Uterus (tissue), 3 donors: ENCODE measurements at regions not wholly inside any gene's neighbourhood (a gene's known extent, or its start where the extent isn't known, plus 50 kb on each side); places are given as distances from the start of the nearest gene placed in this dataset.

Experiments
- DNase-seq, 2 donors: peaks; one replicate each; pipeline ENCODE4 v3.0.0-alpha.2; 2019 to 2020
- H3K27ac ChIP-seq, 2 donors: fragments of 200-600 bp; sonication (generic); 1 replicate in 1 of 2; 2 replicates in 1 of 2; pipeline ENCODE4 v1.5.1; 2016 to 2018
- H3K27me3 ChIP-seq, 2 donors: fragments of 200-600 bp; sonication (generic); one replicate each; pipeline ENCODE4 v1.5.1; 2018 to 2019; ENCODE audit warnings: control low read depth in 1 of 2
- H3K36me3 ChIP-seq, 2 donors: fragments of 200-600 bp; sonication (generic); one replicate each; pipeline ENCODE4 v1.5.1; 2019; ENCODE audit warnings: control low read depth in 1 of 2
- H3K4me1 ChIP-seq, 2 donors: fragments of 200-600 bp; sonication (generic); one replicate each; pipeline ENCODE4 v1.5.1; 2018 to 2019; ENCODE audit warnings: control low read depth in 1 of 2
- H3K4me3 ChIP-seq, 2 donors: fragments of 200-600 bp; sonication (generic); 1 replicate in 1 of 2; 2 replicates in 1 of 2; pipeline ENCODE4 v1.5.1; 2018 to 2019; ENCODE audit warnings: mild to moderate bottlenecking in 1 of 2
- H3K9me3 ChIP-seq, 2 donors: fragments of 200-600 bp; sonication (generic); one replicate each; pipeline ENCODE4 v1.5.1; 2019; ENCODE audit warnings: control low read depth in 1 of 2
- CTCF ChIP-seq, 4 experiments: fragments of 200-600 bp in 2 of 4; fragments of 450-650 bp in 2 of 4; sonication (generic) in 2 of 4; IDR thresholded peaks; one replicate each; pipeline ENCODE4 v1.5.1; 2016 to 2019; ENCODE audit warnings: antibody characterized with exemption in 4 of 4, mild to moderate bottlenecking in 2 of 4, moderate library complexity in 1 of 4
- POLR2A ChIP-seq, 2 donors: fragments of 450-650 bp; IDR thresholded peaks; one replicate each; pipeline ENCODE4 v1.6.1; 2016; ENCODE audit warnings: antibody characterized with exemption in 2 of 2, mild to moderate bottlenecking in 1 of 2, moderate library complexity in 1 of 2
- intact Hi-C: fragments of 100-400 bp; cut with DNase I; formaldehyde crosslinking; loops from one replicate; pipeline ENCODE4 v1.15.1; 2023; ENCODE audit warnings: low total_unique reads
- donor health status: DM: yes; HTN: yes; CAD: no.

- H3K4me1 ChIP-seq: no peaks in the 10 kb centered on the region
- H3K4me3 ChIP-seq: no peak overlapping the region
- H3K36me3 ChIP-seq: no peaks in the 10 kb centered on the region
- H3K27ac ChIP-seq: peak overlapping the region in 1 of 2 donors; percentile 58
- no peaks in the 10 kb centered on the region for H3K27me3 ChIP-seq
- intact Hi-C loops: no loop called here
- no peak for TF ChIP-seq CTCF (IDR thresholded peaks at IDR 0.05)
- no peak for TF ChIP-seq POLR2A (IDR thresholded peaks at IDR 0.05)
- H3K9me3 ChIP-seq: no peaks in the 10 kb centered on the region
- no peak for DNase-seq
Observed at GRCh38 chr1:100642826-100643225, 76.7 kb upstream of the VCAM1 start.

- TF ChIP-seq CTCF (IDR thresholded peaks at IDR 0.05) (no peak), POLR2A (IDR thresholded peaks at IDR 0.05) (no peak)
- no peaks in the 10 kb centered on the region for H3K27me3 ChIP-seq
- no peaks in the 10 kb centered on the region for H3K36me3 ChIP-seq
- H3K9me3 ChIP-seq: no peaks in the 10 kb centered on the region
- no peak for DNase-seq
- H3K27ac ChIP-seq: peak overlapping the region in 1 of 2 donors; percentile 58
- no peak overlapping the region for H3K4me3 ChIP-seq
- intact Hi-C loops: no loop called here
- no peaks in the 10 kb centered on the region for H3K4me1 ChIP-seq
Observed at GRCh38 chr1:100643471-100644196, 75.9 kb upstream of the VCAM1 start.

DNA sequence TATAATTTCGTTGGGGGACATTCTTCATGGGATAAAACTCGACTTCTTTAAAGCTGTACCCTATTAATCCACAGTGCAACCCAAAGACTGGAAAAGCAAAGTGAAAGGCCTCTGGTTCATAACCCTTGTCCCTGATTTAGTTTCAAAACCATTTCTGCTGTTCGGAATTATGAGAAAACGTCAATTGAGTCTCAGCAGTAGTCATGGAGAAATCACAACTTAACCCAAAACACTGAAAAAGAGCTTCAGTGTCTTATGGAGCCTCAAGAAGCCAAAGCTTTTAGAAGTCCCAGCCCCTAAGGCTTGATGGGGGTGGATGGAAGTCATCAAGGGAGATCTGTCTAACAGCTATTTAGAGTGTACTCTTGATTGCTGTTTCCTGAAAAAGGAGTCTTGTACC is 73.5 kb upstream of the VCAM1 start:
- Histone ChIP-seq H3K9me3 (peaks cover 0 to 8% of the 10 kb centered on the region in 2 donors), H3K27me3 (no peaks in the 10 kb centered on the region), H3K4me3 (no peak overlapping the region), H3K36me3 (no peaks in the 10 kb centered on the region), H3K27ac (no peak overlapping the region), H3K4me1 (no peaks in the 10 kb centered on the region)
- TF ChIP-seq POLR2A (IDR thresholded peaks at IDR 0.05) (no peak), CTCF (IDR thresholded peaks at IDR 0.05) (no peak)
- intact Hi-C loops: no loop called here
- no peak for DNase-seq

DNA sequence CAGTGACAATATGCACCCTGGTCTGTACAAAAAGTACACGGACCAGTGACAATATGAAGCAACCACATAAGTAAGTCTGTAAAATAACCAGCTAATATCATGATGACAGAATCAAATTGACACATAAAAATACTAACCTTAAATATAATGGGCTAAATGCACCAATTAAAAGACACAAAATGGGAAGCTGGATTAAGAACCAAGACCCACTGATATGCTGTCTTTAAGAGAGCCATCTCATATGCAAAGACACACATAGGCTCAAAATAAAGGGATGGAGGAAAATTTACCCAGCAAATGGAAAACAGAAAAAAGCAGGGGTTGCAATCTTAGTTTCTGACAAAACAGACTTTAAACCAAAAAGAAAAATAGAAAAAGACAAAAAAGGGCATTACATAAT is 70.4 kb upstream of the VCAM1 start:
- no peak for DNase-seq
- H3K4me3 ChIP-seq: no peak overlapping the region
- no peaks in the 10 kb centered on the region for H3K27me3 ChIP-seq
- H3K4me1 ChIP-seq: no peaks in the 10 kb centered on the region
- no peaks in the 10 kb centered on the region for H3K36me3 ChIP-seq
- H3K9me3 ChIP-seq: peaks cover 0 to 8% of the 10 kb centered on the region in 2 donors
- no peak overlapping the region for H3K27ac ChIP-seq
- intact Hi-C loops: no loop called here
- TF ChIP-seq CTCF (IDR thresholded peaks at IDR 0.05): no peak
- TF ChIP-seq POLR2A (IDR thresholded peaks at IDR 0.05): no peak

- intact Hi-C loops: no loop called here
- DNase-seq: no peak
Observed at GRCh38 chr1:100657876-100658715, 61.4 kb upstream of the VCAM1 start.

More at GRCh38 chr1:100657876-100658715, 61.4 kb upstream of the VCAM1 start:
- Histone ChIP-seq H3K27me3 (no peaks in the 10 kb centered on the region), H3K36me3 (no peaks in the 10 kb centered on the region), H3K4me3 (no peak overlapping the region), H3K4me1 (no peaks in the 10 kb centered on the region), H3K27ac (no peak overlapping the region), H3K9me3 (no peaks in the 10 kb centered on the region)
- TF ChIP-seq POLR2A (IDR thresholded peaks at IDR 0.05): no peak
